ENCODE measurements at regions not wholly inside any gene's neighbourhood (a gene's known extent, or its start where the extent isn't known, plus 50 kb on each side); places are given as distances from the start of the nearest gene placed in this dataset.

GRCh38 chr1:229891227-229891626 lies 175.8 kb upstream of the GALNT2 start:
- no peak for TF ChIP-seq CTCF (IDR thresholded peaks at IDR 0.05)
- TF ChIP-seq POLR2AphosphoS5 (IDR thresholded peaks at IDR 0.05): no peak

Data from prostate gland (tissue), 2 donors.